NCI-H187 (cell line): ENCODE measurements at regions not wholly inside any gene's neighbourhood (a gene's known extent, or its start where the extent isn't known, plus 50 kb on each side); places are given as distances from the start of the nearest gene placed in this dataset.
A peak's percentile ranks its signal among the peaks of the same experiment; 100 is the strongest.

Experiments used
- DNase-seq, 2 experiments: peaks; one replicate each; lab custom pipeline; 2025; lab: John Stamatoyannopoulos, UW

DNA sequence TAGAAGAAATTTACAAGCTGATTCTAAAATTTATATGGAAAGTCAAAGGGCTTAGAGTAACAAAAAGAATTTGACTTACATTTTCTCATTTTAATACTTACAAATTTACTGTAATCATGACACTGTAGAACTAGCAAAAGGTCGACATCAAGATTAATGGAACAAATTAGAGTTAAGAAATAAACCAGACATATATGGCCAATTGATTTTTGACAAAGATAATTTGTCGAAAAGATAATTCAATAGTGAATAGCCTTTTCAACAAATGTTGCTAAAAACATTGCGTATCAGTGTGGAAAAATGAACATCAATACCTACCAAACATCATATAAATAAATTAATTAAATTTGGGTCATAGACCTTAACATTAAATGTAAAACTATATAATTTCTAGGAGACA is 955.5 kb upstream of the AUTS2 start:
- DNase-seq = no peak

DNA sequence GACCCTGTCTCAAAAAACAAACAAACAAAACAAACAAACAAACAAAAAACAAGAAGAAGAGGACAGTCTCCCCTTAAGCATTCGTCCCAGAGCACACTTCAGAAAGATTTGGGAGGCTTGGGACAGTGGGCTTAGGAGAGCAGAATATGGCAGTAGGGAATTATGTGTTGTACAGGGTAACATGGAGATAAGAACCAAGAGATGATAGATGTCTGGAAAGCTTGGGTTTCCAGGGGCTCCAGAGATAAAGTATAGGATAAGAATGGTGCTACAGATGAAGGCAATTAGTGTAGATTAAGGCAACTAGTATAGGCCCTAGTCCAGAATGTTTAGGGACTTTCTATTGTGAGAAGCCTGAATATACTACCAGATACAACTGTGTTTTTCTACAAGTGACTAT is 934.9 kb upstream of the AUTS2 start:
- no peak for DNase-seq

DNA sequence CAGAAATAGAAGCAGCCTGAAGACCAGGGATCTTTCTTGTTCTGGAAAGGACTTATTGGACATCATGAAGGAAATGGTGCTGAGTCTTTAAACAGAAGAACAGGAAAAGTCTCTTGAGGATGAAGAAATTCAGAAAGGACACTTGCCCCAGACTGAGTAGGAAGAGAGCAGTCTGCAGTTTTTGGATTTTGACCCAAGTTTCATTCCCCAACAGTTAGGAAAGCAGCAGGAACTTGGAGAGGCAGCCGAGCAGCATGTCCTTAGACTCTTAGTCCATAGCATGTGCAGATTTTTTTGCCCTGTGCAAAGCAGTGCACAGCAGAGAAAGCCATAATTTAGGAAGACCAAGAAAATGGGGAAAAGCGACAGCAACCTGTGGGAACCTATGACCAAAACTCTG is 927.2 kb upstream of the AUTS2 start:
- DNase-seq = no peak

DNA sequence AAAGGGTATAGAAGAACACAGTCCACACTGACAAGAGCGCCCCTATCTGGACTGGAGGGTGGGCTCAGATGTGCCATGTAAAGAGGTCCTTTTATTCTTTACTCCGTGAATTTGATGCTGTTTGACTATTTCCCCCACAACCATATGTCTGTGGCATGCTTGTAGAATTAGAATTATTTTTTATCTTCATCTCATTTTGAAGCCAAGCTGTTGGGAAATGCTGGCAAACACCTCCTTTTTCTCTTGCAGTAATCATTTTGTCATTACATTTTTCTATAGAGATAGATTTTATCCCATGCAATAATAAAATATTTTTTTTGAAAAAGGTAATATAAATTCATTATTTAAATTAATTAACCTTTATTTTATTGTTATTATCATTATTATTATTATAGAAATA is 926.6 kb upstream of the AUTS2 start:
- no peak for DNase-seq

GRCh38 chr7:68674826-68675225 is 923.4 kb upstream of the AUTS2 start:
- no peak for DNase-seq

DNA sequence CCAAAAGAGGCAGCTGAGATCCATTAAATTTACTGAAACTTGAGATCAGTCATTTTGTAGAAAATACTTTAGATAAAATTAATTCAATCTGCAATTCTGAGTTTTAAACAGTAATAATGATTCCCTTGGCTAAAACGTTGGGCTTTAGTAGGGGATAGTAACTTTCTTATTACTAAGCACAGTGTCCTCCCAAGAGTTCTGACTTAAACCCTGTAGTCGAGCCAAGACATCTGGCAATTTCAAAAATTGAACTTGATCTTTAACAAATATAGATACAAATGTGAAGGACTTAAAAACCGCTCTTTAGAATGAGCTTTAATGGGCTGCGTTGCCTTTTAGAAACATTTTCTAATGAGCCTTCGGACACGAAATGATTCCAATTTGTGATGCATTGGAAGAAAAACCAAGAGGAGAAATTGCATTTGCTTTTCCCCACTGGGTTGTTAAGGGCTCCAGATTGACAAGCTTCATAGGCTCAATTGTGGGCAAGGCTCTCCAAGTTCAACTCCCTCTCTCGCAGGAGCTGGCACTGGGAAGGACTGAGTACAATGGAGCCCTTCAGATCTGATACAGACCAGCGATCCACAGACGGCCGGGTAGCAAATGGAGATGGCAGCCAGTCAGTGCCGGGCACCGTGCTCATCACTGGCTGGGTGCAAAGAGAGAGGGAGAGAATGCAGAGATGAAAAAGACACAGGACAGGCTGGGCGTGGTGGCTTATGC is 921.3 kb upstream of the AUTS2 start:
- DNase-seq = no peak

DNA sequence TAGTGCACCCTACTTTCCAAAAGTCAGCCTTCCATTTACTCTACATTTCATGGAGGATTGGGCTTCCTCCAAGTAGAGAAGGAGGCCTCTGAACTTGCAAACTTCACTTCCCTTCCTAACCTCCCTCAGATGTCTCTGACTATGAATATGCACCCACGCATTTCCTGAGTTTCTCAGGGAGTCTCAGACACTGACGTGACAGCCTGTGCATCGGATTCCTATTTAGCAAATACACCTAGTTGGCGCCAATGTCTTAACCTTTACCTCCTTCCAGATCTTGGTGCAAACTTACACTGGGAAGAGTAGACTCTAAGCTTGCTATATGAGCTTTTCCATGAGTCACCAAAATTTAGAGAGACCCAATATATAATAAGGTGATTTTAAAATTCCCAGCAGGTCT is 920.1 kb upstream of the AUTS2 start:
- no peak for DNase-seq

GRCh38 chr7:68679459-68680234 is 918.6 kb upstream of the AUTS2 start:
- DNase-seq = no peak

DNA sequence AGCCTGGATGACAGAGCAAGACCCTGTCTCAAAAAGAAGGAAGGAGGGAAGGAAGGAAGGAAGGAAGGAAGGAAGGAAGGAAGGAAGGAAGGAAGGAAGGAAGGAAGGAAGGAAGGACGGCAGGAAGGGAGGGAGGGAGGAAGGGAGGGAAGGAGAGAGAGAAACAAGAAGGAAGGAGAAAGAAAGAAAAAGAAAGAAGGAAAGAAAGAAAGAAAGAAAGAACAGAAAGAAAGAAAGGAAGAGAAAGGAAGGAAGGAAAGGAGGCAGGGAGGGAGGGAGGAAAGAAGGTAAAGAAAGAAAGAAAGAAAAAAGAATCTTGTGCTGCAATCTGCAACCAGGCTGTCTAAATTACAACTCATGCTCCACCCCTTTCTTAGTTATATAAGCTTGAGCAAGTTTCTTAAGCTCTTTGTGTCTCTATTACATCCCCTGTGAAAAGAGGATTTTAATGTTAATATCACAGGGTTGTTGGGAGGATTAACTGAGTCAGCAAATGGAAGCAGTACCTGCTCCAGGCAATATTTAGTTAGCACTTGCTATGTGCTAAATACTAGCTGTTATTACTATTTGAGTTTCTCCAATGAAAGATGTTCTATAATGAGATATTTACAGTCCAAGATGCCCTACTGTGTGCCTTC is 917.9 kb upstream of the AUTS2 start:
- DNase-seq = no peak

- DNase-seq = peak; percentile 26 to 50
Measured at GRCh38 chr7:68682910-68683309, 915.4 kb upstream of the AUTS2 start.

- DNase-seq = peak; percentile 50 to 65
Measured at GRCh38 chr7:68684246-68684839, 913.9 kb upstream of the AUTS2 start.

GRCh38 chr7:68684996-68685395 is 913.3 kb upstream of the AUTS2 start:
- DNase-seq = no peak

- DNase-seq = peak; percentile 78 to 89
Measured at GRCh38 chr7:68688416-68689086, 909.7 kb upstream of the AUTS2 start.

- no peak for DNase-seq
Measured at GRCh38 chr7:68689087-68689433, 909.2 kb upstream of the AUTS2 start.

GRCh38 chr7:68691261-68692216 is 906.7 kb upstream of the AUTS2 start:
- no peak for DNase-seq

- no peak for DNase-seq
Measured at GRCh38 chr7:68692511-68692910, 905.8 kb upstream of the AUTS2 start.

- no peak for DNase-seq
Measured at GRCh38 chr7:68694656-68695055, 903.6 kb upstream of the AUTS2 start.

DNA sequence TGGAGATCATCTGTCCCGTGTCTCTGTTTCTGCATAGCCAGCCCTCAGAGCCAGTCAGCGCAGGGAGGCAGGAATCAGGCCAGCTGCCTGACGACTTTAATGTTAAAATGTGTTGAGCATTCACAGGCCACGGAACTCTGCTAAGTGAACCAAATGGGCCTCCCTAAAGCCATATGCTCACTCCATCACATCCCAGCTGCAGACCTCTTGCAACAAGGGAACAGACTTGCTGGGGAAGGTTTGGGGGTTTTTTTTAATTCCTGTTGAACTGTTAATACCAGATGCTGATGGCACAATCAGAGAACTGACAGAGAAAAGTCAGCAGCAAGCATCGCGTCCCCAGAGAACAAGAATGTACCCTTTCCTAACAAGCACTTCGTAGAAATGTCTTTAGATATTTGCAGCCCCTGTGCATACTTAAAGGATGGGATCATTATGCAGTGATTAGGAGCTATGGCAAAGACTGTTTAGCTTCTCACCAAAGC is 900.4 kb upstream of the AUTS2 start:
- no peak for DNase-seq

GRCh38 chr7:68699090-68699711 is 899.1 kb upstream of the AUTS2 start:
- no peak for DNase-seq

DNA sequence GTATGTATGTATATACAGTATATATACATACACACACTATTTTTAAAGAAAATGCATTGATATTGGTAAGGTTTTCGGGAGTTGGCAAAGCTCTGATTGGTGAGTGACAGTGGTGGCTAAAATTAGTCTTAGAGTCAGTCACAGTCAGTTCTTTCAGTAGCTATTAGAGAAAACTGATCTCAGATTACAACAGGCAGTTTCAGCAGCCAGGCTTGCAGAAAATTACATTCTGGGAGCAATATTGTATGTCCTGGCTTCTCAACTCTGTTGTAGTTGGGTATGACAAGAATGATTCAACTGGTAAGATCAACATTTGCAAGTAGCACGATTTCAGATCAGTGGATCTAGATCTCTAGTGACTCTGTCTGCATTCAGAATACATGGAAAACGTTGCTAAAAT is 897.9 kb upstream of the AUTS2 start:
- DNase-seq = no peak
